ENCODE measurements at regions not wholly inside any gene's neighbourhood (a gene's known extent, or its start where the extent isn't known, plus 50 kb on each side); places are given as distances from the start of the nearest gene placed in this dataset.

DNA sequence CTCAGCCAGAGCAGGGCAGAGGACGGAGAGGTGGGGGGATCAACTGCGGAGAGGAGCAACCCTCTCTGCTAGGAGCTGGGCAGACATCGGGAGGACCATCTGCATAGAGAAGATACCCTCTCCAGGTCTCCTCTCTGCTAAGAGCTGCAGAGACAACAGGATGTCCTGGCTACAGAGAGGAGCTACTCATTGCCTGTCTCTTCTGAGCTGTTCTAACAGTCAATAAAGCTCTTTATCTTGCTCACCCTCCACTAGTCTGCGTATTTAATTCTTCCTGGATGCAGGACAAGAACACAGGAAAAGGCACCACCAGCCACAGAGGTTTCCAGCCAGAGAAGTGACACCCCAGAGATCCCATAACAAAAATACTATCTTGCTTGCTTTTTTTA, 871.1 kb upstream of the GJE1 start:
- TF ChIP-seq, protein P1, sequence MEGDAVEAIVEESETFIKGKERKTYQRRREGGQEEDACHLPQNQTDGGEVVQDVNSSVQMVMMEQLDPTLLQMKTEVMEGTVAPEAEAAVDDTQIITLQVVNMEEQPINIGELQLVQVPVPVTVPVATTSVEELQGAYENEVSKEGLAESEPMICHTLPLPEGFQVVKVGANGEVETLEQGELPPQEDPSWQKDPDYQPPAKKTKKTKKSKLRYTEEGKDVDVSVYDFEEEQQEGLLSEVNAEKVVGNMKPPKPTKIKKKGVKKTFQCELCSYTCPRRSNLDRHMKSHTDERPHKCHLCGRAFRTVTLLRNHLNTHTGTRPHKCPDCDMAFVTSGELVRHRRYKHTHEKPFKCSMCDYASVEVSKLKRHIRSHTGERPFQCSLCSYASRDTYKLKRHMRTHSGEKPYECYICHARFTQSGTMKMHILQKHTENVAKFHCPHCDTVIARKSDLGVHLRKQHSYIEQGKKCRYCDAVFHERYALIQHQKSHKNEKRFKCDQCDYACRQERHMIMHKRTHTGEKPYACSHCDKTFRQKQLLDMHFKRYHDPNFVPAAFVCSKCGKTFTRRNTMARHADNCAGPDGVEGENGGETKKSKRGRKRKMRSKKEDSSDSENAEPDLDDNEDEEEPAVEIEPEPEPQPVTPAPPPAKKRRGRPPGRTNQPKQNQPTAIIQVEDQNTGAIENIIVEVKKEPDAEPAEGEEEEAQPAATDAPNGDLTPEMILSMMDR (IDR thresholded peaks at IDR 0.05) = no peak
- TF ChIP-seq POLR2A (IDR thresholded peaks at IDR 0.05) = no peak

Data from heart left ventricle (tissue), 13 donors.